PC-9 (cell line): ENCODE measurements at regions not wholly inside any gene's neighbourhood (a gene's known extent, or its start where the extent isn't known, plus 50 kb on each side); places are given as distances from the start of the nearest gene placed in this dataset.

ENCODE experiments used
- CTCF ChIP-seq: fragments of 200-600 bp; sonication (generic); conservative IDR thresholded peaks from 2 replicates; pipeline ENCODE4 v1.6.1; 2017; ENCODE audit warnings: mixed run types, antibody characterized with exemption, mild to moderate bottlenecking, moderate library complexity
- EZH2 ChIP-seq: fragments of 200-600 bp; sonication (generic); IDR thresholded peaks from 2 replicates; pipeline ENCODE4 v1.8.0; 2017; ENCODE audit warnings: antibody characterized with exemption, low read depth

- no peak for TF ChIP-seq CTCF
- TF ChIP-seq EZH2 = no peak
These were observed 150.8 kb upstream of the BNIP2 start for GRCh38 chr15:59839906-59840305.
